Stimulated activated CD4-positive, alpha-beta T cell treated with anti-CD3 and anti-CD28 coated beads, Interleukin-4, amount 100 ng/mL, for 24 hours (primary cell): ENCODE measurements at regions not wholly inside any gene's neighbourhood (a gene's known extent, or its start where the extent isn't known, plus 50 kb on each side); places are given as distances from the start of the nearest gene placed in this dataset.
"Not testable (repeated sequence)": the region's sequence is repeated elsewhere in the genome, so short reads cannot be mapped to it uniquely, and the experiment has no call there.

Source experiments
- DNase-seq: peaks from one replicate; pipeline ENCODE4 v3.0.0-alpha.2; 2020

- no peak for DNase-seq
Observed at GRCh38 chr1:199877526-199878384, 149.8 kb upstream of the NR5A2 start.

GRCh38 chr1:199878823-199879222, 148.7 kb upstream of the NR5A2 start:
- DNase-seq = no peak

- DNase-seq = no peak
Observed at GRCh38 chr1:199898654-199899053, 128.9 kb upstream of the NR5A2 start.

GRCh38 chr1:199901341-199901740, 126.2 kb upstream of the NR5A2 start:
- DNase-seq = no peak

GRCh38 chr1:199907361-199907760, 120.1 kb upstream of the NR5A2 start:
- DNase-seq = no peak

- no peak for DNase-seq
Observed at GRCh38 chr1:199909137-199909536, 118.4 kb upstream of the NR5A2 start.

GRCh38 chr1:199913318-199913717, 114.2 kb upstream of the NR5A2 start:
- DNase-seq = no peak

GRCh38 chr1:199914546-199914945, 113.0 kb upstream of the NR5A2 start:
- no peak for DNase-seq

GRCh38 chr1:199918196-199918769, 109.2 kb upstream of the NR5A2 start:
- DNase-seq = no peak

- DNase-seq = no peak
Observed at GRCh38 chr1:199920635-199921034, 106.9 kb upstream of the NR5A2 start.

GRCh38 chr1:199929556-199929955, 98.0 kb upstream of the NR5A2 start:
- no peak for DNase-seq

- DNase-seq = not testable (repeated sequence)
Observed at GRCh38 chr1:199930067-199930466, 97.4 kb upstream of the NR5A2 start.

GRCh38 chr1:199931666-199932377, 95.7 kb upstream of the NR5A2 start:
- no peak for DNase-seq

GRCh38 chr1:199932462-199932861, 95.0 kb upstream of the NR5A2 start:
- no peak for DNase-seq

GRCh38 chr1:199936441-199936840, 91.1 kb upstream of the NR5A2 start:
- no peak for DNase-seq

GRCh38 chr1:199937161-199937560, 90.3 kb upstream of the NR5A2 start:
- DNase-seq = no peak

- DNase-seq = no peak
Observed at GRCh38 chr1:199937661-199938060, 89.8 kb upstream of the NR5A2 start.

GRCh38 chr1:199944986-199945385, 82.5 kb upstream of the NR5A2 start:
- no peak for DNase-seq

- DNase-seq = no peak
Observed at GRCh38 chr1:199945591-199945990, 81.9 kb upstream of the NR5A2 start.

- DNase-seq = no peak
Observed at GRCh38 chr1:199946305-199947155, 81.0 kb upstream of the NR5A2 start.

- no peak for DNase-seq
Observed at GRCh38 chr1:199948587-199949280, 78.8 kb upstream of the NR5A2 start.

GRCh38 chr1:199951005-199951404, 76.5 kb upstream of the NR5A2 start:
- DNase-seq = not testable (repeated sequence)
